HepG2 (cell line): ENCODE measurements at regions not wholly inside any gene's neighbourhood (a gene's known extent, or its start where the extent isn't known, plus 50 kb on each side); places are given as distances from the start of the nearest gene placed in this dataset.

Experiments used
- ATAC-seq: fragments of 200-7000 bp; cut with Tn5 transposase; 3 replicates; pipeline ENCODE4 v1.9.1; 2020; ENCODE audit warnings: mild to moderate bottlenecking, moderate library complexity
- BruUV-seq: library from RNA; stranded (reverse); fragments of 400-500 nt; replicated peaks from 2 replicates; lab custom pipeline; 2021; lab: Mats Ljungman, UMichigan
- CTCF ChIA-PET: fragments of 300-600 bp; formaldehyde crosslinking; extraction: SDS; loops from one replicate; lab custom pipeline; 2021; ENCODE audit warnings: low total read pairs, inconsistent platforms, low intra/inter-chr PET ratio; lab: Yijun Ruan, JAX
- POLR2A ChIA-PET: fragments of 350-600 bp; sonication (Branson Sonifier 250); formaldehyde crosslinking; loops from one replicate; lab custom pipeline; 2020; ENCODE audit warnings: antibody characterized with exemption, inconsistent platforms; lab: Yijun Ruan, JAX
- DNase-seq: peaks from one replicate; pipeline ENCODE4 v3.0.0-alpha.2; 2015; ENCODE audit warnings: low spot score
- FAIRE-seq: peaks from 3 replicates; lab custom pipeline; 2011; peaks lifted over from hg19 to GRCh38; lab: Jason Lieb, UNC
- H2AFZ ChIP-seq: one replicate; pipeline ENCODE4 v1.6.1; 2011; ENCODE audit warnings: low read length, inconsistent platforms
- H3K27ac ChIP-seq: fragments of 300-600 bp; 3 replicates; pipeline ENCODE4 v1.8.0; 2011; ENCODE audit warnings: mixed run types, mild to moderate bottlenecking, mixed read lengths, low read length, inconsistent platforms; ENCODE audit not compliant: insufficient read depth; ENCODE audit errors: extremely low read length
- H3K27me3 ChIP-seq, 2 experiments: fragments of 200-600 bp in 1 of 2; 2 replicates in 1 of 2; 3 replicates in 1 of 2; pipeline versions ENCODE4 v1.6.0 to v1.8.0; 2011; ENCODE audit warnings: low read length in 2 of 2, mild to moderate bottlenecking in 2 of 2, moderate library complexity in 2 of 2, inconsistent platforms in 1 of 2; ENCODE audit not compliant: insufficient read depth in 2 of 2, control insufficient read depth in 1 of 2
- H3K36me3 ChIP-seq, 2 experiments: fragments of 200-600 bp in 1 of 2; replicated peaks in 1 of 2; 2 replicates in 1 of 2; 3 replicates in 1 of 2; pipeline versions ENCODE4 v1.5.1 to v1.8.0; 2011; ENCODE audit warnings: low read length in 2 of 2, inconsistent platforms in 1 of 2; ENCODE audit not compliant: insufficient read depth in 2 of 2, control insufficient read depth in 1 of 2
- H3K4me1 ChIP-seq: 2 replicates; pipeline ENCODE4 v1.5.1; 2012; ENCODE audit warnings: low read length, inconsistent platforms; ENCODE audit not compliant: insufficient read depth
- H3K4me2 ChIP-seq: 2 replicates; pipeline ENCODE4 v1.6.0; 2011; ENCODE audit warnings: low read depth, low read length, inconsistent platforms
- H3K4me3 ChIP-seq, 3 experiments: fragments of 200-600 bp in 1 of 3; sonication (generic), shearing (Covaris generic) in 1 of 3; replicated peaks in 1 of 3; 2 replicates each; pipeline ENCODE4 v1.5.1; 2011 to 2016; ENCODE audit warnings: low read length in 3 of 3, inconsistent platforms in 2 of 3, low read depth in 2 of 3, mild to moderate bottlenecking in 2 of 3, control low read depth in 1 of 3, mixed read lengths in 1 of 3; ENCODE audit not compliant: insufficient read depth in 1 of 3
- H3K79me2 ChIP-seq: one replicate; pipeline ENCODE4 v1.6.1; 2011; ENCODE audit warnings: low read length, inconsistent platforms; ENCODE audit not compliant: insufficient read depth
- H3K9ac ChIP-seq: 2 replicates; pipeline ENCODE4 v1.6.0; 2011; ENCODE audit warnings: mild to moderate bottlenecking, low read depth, low read length, inconsistent platforms; ENCODE audit not compliant: insufficient read depth
- H3K9me3 ChIP-seq: 2 replicates; pipeline ENCODE4 v1.5.1; 2012; ENCODE audit warnings: mild to moderate bottlenecking, low read length
- H4K20me1 ChIP-seq: 2 replicates; pipeline ENCODE4 v1.6.0; 2011; ENCODE audit warnings: inconsistent platforms, mild to moderate bottlenecking, low read length, moderate library complexity; ENCODE audit not compliant: insufficient read depth
- CHD4 ChIP-seq: fragments of 200-600 bp; sonication (generic); IDR thresholded peaks from 2 replicates; pipeline ENCODE4 v1.7.0; 2017; ENCODE audit warnings: mild to moderate bottlenecking, low read length, borderline replicate concordance
- GABPB1 ChIP-seq: IDR thresholded peaks from 2 replicates; pipeline ENCODE4 v1.6.1; 2016; ENCODE audit warnings: mild to moderate bottlenecking, missing genetic modification reagents, moderate library complexity, missing compliant biosample characterization
- MAF1 ChIP-seq: sonication (generic); formaldehyde crosslinking; IDR thresholded peaks from 2 replicates; pipeline ENCODE4 v1.5.0; 2020; ENCODE audit warnings: missing genetic modification reagents, borderline replicate concordance
- TRIM24 ChIP-seq: sonication (generic); formaldehyde crosslinking; IDR thresholded peaks from 2 replicates; pipeline ENCODE4 v1.8.0; 2022; ENCODE audit warnings: mild to moderate bottlenecking, missing genetic modification reagents
- ZNF777 ChIP-seq: sonication (generic); formaldehyde crosslinking; IDR thresholded peaks from 2 replicates; pipeline ENCODE4 v1.4.0; 2020; ENCODE audit warnings: missing genetic modification reagents
- WGBS: methylation state at CpG from one replicate; pipeline ENCODE4 v1.1.6; 2017; ENCODE audit warnings: low lambda C conversion rate; 5-methylcytosine and 5-hydroxymethylcytosine counted together
- in situ Hi-C: cut with HindIII; loops from 2 replicates; pipeline ENCODE4 v1.10.0; 2017; ENCODE audit warnings: low pct_unique_long_range_greater_than_20kb; ENCODE audit not compliant: extremely low pct_ligation_motif_present
- intact Hi-C: fragments of 100-400 bp; cut with micrococcal nuclease; formaldehyde crosslinking; loops from one replicate; pipeline ENCODE4 v1.10.0; 2022; ENCODE audit not compliant: unreplicated experiment
- TF ChIP-seq, protein P1 (sequence below): sonication (generic); formaldehyde crosslinking; conservative IDR thresholded peaks from 2 replicates; pipeline ENCODE4 v1.4.0; 2020; ENCODE audit warnings: missing genetic modification reagents
- TF ChIP-seq, protein P2 (sequence below): sonication (generic); formaldehyde crosslinking; IDR thresholded peaks from 2 replicates; pipeline ENCODE4 v1.5.0; 2020; ENCODE audit warnings: missing genetic modification reagents

DNA sequence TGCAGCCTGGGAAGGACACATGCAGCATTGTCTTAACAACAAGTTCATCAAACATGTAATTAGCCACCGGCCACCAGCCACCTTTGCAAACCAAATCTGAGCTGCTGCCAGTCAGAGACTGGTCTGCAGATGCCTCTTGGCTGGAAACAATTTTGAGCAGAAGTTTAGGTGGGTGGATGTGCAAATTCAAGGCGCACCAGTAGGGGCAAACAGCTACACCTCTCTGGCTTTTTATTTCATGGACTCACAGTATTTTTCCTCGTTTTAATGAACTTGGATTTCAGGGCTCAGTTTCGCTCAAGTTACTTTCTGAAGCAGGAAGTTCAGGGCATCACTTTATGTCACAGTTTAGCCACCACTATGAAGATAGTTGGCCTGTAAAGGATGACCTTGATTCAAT is 94.3 kb downstream of the OTX2 start:
- Histone ChIP-seq H4K20me1 (no peaks in the 10 kb centered on the region), H3K36me3 (no peaks in the 10 kb centered on the region), H3K9me3 (no peaks in the 10 kb centered on the region)
- ATAC-seq = peak; percentile 31; the same call in 1 of the 3 replicates
- ChIA-PET POLR2A (no interaction called here), CTCF (no interaction called here)
- TF ChIP-seq MAF1 (CRISPR knock-in tag) (no peak), TRIM24 (no peak), GABPB1 (no peak), ZNF777 (no peak), CHD4 (no peak)
- TF ChIP-seq, protein P1, sequence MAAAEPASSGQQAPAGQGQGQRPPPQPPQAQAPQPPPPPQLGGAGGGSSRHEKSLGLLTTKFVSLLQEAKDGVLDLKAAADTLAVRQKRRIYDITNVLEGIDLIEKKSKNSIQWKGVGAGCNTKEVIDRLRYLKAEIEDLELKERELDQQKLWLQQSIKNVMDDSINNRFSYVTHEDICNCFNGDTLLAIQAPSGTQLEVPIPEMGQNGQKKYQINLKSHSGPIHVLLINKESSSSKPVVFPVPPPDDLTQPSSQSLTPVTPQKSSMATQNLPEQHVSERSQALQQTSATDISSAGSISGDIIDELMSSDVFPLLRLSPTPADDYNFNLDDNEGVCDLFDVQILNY = no peak
- TF ChIP-seq, protein P2, sequence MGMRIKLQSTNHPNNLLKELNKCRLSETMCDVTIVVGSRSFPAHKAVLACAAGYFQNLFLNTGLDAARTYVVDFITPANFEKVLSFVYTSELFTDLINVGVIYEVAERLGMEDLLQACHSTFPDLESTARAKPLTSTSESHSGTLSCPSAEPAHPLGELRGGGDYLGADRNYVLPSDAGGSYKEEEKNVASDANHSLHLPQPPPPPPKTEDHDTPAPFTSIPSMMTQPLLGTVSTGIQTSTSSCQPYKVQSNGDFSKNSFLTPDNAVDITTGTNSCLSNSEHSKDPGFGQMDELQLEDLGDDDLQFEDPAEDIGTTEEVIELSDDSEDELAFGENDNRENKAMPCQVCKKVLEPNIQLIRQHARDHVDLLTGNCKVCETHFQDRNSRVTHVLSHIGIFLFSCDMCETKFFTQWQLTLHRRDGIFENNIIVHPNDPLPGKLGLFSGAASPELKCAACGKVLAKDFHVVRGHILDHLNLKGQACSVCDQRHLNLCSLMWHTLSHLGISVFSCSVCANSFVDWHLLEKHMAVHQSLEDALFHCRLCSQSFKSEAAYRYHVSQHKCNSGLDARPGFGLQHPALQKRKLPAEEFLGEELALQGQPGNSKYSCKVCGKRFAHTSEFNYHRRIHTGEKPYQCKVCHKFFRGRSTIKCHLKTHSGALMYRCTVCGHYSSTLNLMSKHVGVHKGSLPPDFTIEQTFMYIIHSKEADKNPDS (CRISPR knock-in tag) = no peak
- TF ChIP-seq, all 625 proteins: peak for 0
- in situ Hi-C loops = no loop called here
- no peak for DNase-seq
- no TSS peak for BruUV-seq
- intact Hi-C loops = no loop called here
- Histone ChIP-seq H2AFZ (no peak overlapping the region), H3K4me1 (peaks cover 13% of the 10 kb centered on the region), H3K4me3 (no peak overlapping the region), H3K4me2 (no peak overlapping the region), H3K79me2 (no peaks in the 10 kb centered on the region), H3K27ac (no peak overlapping the region), H3K27me3 (peaks cover 0 to 4% of the 10 kb centered on the region in 2 experiments; a peak in 1 of 5 replicates), H3K9ac (no peak overlapping the region)
- WGBS = 21% methylated on average over 3 of the region's 4 CpGs
- no peak for FAIRE-seq
